Cardiac muscle cell (in vitro differentiated cells and primary cell): ENCODE measurements at regions not wholly inside any gene's neighbourhood (a gene's known extent, or its start where the extent isn't known, plus 50 kb on each side); places are given as distances from the start of the nearest gene placed in this dataset.
"Not testable (repeated sequence)": the region's sequence is repeated elsewhere in the genome, so short reads cannot be mapped to it uniquely, and the experiment has no call there.

Experiments used
- DNase-seq, 2 donors: peaks; one replicate each; pipeline versions ENCODE4 v3.0.0 to v3.0.0-alpha.2; 2010 to 2017; ENCODE audit warnings: low read depth in 1 of 2, low spot score in 1 of 2
- H3K27ac ChIP-seq: fragments of 200-600 bp; sonication (generic); 2 replicates; pipeline ENCODE4 v1.5.1; 2016
- H3K27me3 ChIP-seq: fragments of 200-600 bp; sonication (generic); 2 replicates; pipeline ENCODE4 v1.6.0; 2016; ENCODE audit warnings: control low read depth
- H3K36me3 ChIP-seq: fragments of 200-600 bp; sonication (generic); 2 replicates; pipeline ENCODE4 v1.5.1; 2016; ENCODE audit warnings: control low read depth
- H3K4me1 ChIP-seq: fragments of 200-600 bp; sonication (generic); 2 replicates; pipeline ENCODE4 v1.8.1; 2017; ENCODE audit warnings: low read depth, mild to moderate bottlenecking, mixed run types
- H3K4me3 ChIP-seq: fragments of 200-600 bp; sonication (generic); 2 replicates; pipeline ENCODE4 v1.5.1; 2016; ENCODE audit warnings: mild to moderate bottlenecking
- H3K9me3 ChIP-seq: fragments of 200-600 bp; sonication (generic); 2 replicates; pipeline ENCODE4 v1.5.1; 2017; ENCODE audit warnings: low read depth, mild to moderate bottlenecking, control low read depth
- CTCF ChIP-seq: IDR thresholded peaks from 2 replicates; pipeline ENCODE4 v1.5.1; 2012; ENCODE audit warnings: low read depth, mild to moderate bottlenecking, low read length

- peak in 1 of 2 donors; percentile 24 for DNase-seq
- Histone ChIP-seq H3K36me3 (no peaks in the 10 kb centered on the region), H3K4me3 (no peak overlapping the region), H3K27ac (no peak overlapping the region), H3K4me1 (no peaks in the 10 kb centered on the region), H3K27me3 (no peaks in the 10 kb centered on the region), H3K9me3 (no peaks in the 10 kb centered on the region)
- TF ChIP-seq CTCF = no peak
Measured at GRCh38 chr14:45610318-45610717, 357.3 kb upstream of the MIS18BP1 start.

GRCh38 chr14:45587142-45587541 is 334.1 kb upstream of the MIS18BP1 start:
- no peak overlapping the region for H3K27ac ChIP-seq
- H3K9me3 ChIP-seq = no peaks in the 10 kb centered on the region
- H3K36me3 ChIP-seq = no peaks in the 10 kb centered on the region
- H3K27me3 ChIP-seq = no peaks in the 10 kb centered on the region
- no peak for DNase-seq
- no peak for TF ChIP-seq CTCF
- H3K4me1 ChIP-seq = no peaks in the 10 kb centered on the region
- H3K4me3 ChIP-seq = no peak overlapping the region

- no peak for DNase-seq
- H3K4me1 ChIP-seq = no peaks in the 10 kb centered on the region
- H3K9me3 ChIP-seq = no peaks in the 10 kb centered on the region
- TF ChIP-seq CTCF = no peak
- H3K27me3 ChIP-seq = no peaks in the 10 kb centered on the region
- H3K36me3 ChIP-seq = no peaks in the 10 kb centered on the region
- no peak overlapping the region for H3K27ac ChIP-seq
- H3K4me3 ChIP-seq = no peak overlapping the region
Measured at GRCh38 chr14:45559626-45560025, 306.6 kb upstream of the MIS18BP1 start.

- Histone ChIP-seq H3K27ac (no peak overlapping the region), H3K4me1 (peaks cover 8% of the 10 kb centered on the region), H3K36me3 (no peaks in the 10 kb centered on the region), H3K9me3 (no peaks in the 10 kb centered on the region), H3K4me3 (no peak overlapping the region), H3K27me3 (no peaks in the 10 kb centered on the region)
- TF ChIP-seq CTCF = no peak
- DNase-seq = no peak
Measured at GRCh38 chr14:45558183-45558582, 305.2 kb upstream of the MIS18BP1 start.

GRCh38 chr14:45553981-45554380 is 301.0 kb upstream of the MIS18BP1 start:
- no peak overlapping the region for H3K27ac ChIP-seq
- no peak for TF ChIP-seq CTCF
- H3K4me1 ChIP-seq = peaks cover 11% of the 10 kb centered on the region

GRCh38 chr14:45551240-45551820 is 298.3 kb upstream of the MIS18BP1 start:
- not testable (repeated sequence) for DNase-seq, H3K27me3 ChIP-seq, H3K36me3 ChIP-seq, H3K9me3 ChIP-seq
- H3K4me3 ChIP-seq = peak overlapping the region; percentile 19
- H3K4me1 ChIP-seq = peaks cover 11% of the 10 kb centered on the region
- peak overlapping the region; percentile 40 for H3K27ac ChIP-seq

More at GRCh38 chr14:45553981-45554380, 301.0 kb upstream of the MIS18BP1 start:
- Histone ChIP-seq H3K36me3 (no peaks in the 10 kb centered on the region), H3K4me3 (no peak overlapping the region), H3K9me3 (no peaks in the 10 kb centered on the region), H3K27me3 (no peaks in the 10 kb centered on the region)
- DNase-seq = no peak
